HG03135 (cell line): ENCODE measurements at regions not wholly inside any gene's neighbourhood (a gene's known extent, or its start where the extent isn't known, plus 50 kb on each side); places are given as distances from the start of the nearest gene placed in this dataset.

Experiments used
- ATAC-seq: cut with Tn5 transposase; IDR thresholded peaks from one replicate; pipeline ENCODE4 v1.9.1; 2021; ENCODE audit warnings: mild to moderate bottlenecking, moderate library complexity; ENCODE audit not compliant: unreplicated experiment

DNA sequence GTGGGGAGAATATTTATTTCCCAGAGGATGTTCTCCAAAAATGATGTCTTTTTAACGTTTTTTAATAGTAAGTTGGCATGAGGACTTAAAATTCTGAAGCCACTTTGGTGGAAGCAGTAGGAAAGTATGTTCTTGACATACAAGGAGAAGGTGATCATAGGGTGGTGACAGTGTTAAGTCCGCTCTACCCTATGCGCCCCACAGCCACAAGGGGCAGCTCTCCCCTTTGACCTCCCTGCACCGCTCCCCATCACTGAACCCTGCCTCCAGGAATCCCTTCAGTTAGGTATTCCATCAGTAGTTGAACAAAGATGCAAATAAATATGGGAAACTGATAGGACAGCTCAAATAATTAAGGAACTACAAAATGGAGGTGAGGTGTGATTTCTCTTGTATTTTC, 111.4 kb downstream of the PLEKHG1 start:
- ATAC-seq = no peak

DNA sequence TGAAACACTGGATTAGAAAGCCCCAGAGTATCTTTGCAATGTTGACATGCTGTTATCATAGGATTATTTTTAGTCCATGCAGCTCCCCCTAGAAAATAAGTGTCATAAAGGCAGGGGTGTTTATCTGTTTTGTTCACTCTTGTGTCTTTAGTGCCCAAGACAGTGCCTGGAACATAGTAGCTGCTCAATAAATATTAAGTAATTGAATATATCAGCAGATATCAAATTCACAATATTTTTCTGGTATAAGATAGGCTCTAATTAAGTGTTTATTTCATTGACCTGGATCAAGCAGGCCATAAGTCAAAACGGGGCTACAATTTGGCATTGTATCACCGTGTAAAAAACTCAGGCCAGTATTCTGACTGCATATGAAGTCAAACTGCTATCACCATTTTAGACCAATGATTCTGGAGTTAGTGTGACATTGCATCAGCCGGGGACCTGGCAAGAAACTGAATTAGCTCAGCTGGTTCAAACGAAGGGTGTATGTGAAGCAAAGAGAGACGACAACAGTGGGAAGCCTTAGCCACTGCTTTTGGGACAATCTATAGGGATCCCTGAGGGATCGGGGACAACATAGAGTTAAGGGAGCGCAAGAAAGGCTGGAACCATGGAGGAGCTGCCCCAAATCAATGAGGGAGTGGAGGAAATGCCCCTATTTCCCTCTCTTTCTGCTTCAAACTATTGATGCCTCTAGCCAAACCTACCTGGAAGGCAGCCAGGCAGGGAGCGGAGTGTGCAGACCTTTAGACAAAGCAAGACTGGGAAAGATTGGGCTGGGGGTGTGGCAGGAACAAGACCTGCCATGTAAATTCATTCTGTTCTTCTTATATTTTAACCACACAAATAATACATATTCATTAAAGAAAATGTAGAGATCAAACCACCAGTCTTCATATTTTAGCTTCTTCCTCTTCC, 112.2 kb downstream of the PLEKHG1 start:
- ATAC-seq = no peak

DNA sequence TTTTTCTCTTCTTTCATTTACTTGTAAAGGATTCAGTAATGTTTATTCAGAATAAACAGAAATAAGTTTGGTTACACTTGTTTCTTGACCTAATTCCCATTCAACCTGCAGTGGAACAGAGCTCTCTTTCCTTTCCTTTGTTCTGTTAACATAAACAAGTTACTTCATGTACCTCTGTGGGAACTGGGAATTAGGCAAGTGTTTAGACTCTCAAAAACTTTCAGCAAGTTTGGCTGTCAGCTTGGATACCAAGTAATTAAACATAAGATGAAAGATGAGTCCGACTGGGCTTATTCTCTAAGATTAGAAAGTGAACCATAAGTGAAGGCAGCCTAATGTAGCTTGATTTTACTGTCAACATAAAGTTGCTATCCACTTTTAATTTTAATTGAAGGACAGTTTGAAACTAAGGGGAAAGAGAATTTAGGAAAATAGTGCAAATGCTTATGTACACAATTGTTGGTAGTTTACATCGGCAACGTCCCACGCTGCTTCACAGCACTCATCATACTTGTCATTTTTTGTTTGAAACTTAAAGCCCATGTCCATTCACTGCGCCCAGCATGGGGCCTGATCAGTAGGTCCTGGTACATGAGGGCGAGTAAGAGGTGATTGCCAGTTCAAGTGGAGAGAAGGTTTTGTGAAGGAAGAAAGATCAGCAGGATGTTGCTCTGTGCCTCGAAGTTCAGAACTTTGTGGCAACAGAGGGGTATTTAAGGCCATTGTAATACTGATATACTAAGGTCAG, 113.0 kb downstream of the PLEKHG1 start:
- no peak for ATAC-seq

DNA sequence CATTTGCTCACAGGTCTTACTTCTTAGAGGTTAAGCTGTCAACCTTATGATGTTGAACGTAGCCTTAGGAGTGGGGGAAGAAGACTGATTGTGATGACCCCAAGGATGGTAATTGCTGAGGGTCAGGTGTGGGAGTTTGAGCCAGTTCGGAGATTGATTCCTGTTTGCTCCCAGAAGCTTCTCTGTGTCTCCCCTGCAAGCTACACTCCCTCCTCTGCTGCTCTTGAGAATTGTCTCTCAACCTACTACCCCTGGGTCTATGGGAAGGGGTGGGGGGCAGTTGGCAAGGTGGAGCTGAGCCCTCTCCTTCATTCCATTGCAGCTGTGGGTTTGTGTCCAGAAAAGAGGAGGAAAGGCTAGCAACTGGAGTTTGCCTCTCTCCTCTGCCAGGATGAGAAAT, 113.8 kb downstream of the PLEKHG1 start:
- ATAC-seq = no peak

DNA sequence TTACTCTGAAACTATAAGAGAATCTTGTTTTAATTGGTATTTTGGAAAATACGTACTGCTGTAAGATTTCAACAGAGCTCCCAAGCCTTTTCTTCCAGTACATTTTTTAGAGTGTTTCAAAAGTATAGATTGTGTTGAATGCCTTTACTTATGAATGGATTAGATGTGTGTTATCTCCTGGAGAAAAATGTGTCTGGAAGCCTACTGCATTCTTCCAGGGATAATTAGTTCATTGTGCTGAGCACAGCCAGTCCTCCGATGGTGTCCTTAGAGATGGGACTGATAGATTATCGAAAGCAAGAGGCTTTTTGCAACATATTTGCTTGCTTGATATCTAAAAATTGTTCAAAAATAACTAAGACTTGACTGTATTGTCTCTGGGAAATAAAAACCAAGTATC, 114.2 kb downstream of the PLEKHG1 start:
- ATAC-seq = no peak

DNA sequence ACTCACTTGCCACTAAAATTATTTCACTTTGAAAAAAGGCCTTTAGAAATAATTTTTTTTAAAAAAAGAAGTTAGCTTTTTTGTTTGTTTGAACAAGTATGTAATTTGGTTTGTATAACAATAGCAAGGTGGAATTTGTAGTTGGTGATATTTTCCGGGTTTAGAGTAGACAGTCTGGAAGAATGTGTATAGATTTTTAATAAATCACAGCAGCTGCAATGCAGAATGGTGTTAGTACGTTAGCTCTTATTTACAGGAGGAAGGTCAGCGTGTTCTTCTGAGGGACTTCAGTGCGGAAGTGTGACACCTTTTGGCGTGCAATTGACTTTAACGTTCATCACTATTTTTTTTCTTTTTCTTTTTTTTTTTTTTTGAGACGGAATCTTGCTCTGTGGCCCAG, 115.4 kb downstream of the PLEKHG1 start:
- ATAC-seq = no peak

DNA sequence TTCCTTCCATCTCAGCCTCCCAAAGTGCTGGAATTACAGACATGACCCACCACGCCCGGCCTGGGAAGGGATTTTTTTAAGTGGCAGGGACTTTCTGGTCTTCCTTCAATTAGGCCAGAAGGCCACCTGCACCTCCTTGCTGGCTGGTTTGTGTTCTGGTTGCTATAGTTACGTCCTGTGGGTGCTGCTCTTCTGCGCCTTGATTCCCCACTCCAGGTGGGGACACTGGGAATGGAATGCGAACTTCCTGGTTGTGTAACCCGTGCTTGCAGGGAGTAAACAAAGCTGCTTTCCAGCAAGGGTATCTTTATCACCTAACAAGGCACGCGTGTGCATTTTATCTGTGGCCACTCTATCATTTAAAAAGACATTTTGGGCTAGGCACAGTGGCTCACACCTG, 117.7 kb downstream of the PLEKHG1 start:
- no peak for ATAC-seq

DNA sequence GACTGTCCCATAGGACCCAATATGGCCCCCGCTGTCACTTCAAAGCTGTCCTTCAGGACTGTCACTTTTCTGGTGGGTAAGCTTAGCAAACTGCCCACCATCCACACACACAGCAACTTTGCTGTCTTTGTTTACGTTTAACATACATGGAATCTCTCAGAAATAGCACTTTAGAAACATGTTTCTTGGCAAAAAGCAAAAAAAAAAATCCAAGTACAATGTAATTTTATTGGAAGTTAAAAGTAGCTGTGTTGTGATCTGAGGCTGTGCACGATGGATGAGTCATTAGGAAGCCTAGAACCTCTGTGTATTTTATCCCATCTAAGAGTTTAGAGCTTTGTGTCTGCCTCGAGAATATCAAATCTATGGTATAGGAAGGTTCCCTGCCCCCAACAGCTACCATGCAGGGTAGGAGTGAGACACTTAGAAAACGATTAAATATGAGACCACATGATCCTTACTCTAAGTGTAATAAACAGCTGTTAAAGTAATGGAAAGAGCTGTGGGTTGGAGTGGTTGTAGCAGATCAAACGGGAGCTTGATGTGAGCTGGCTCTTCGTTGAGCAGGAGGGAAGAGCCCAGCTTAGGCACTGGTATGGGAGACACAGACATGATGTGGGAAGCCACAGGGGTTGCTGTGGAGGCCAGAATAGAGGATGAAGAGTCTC, 119.5 kb downstream of the PLEKHG1 start:
- no peak for ATAC-seq

DNA sequence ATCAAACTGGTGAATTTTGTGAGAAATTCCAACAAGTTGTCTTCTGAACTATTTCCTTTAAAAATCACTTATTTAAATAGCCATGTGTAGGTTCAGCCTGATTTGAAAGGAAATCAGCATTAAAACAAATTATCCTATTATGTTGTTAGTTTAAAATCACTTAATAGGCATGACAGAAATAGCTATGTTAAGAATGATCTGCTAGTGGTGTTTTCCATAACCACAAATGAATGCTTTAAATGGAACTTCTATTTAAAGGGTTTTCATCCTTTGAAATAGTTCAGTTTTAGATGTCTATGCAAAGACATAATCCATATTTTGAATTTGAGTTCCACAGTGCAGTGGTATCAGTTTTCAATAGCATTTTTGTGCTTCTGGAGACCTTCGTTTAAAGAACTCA, 120.1 kb downstream of the PLEKHG1 start:
- no peak for ATAC-seq

DNA sequence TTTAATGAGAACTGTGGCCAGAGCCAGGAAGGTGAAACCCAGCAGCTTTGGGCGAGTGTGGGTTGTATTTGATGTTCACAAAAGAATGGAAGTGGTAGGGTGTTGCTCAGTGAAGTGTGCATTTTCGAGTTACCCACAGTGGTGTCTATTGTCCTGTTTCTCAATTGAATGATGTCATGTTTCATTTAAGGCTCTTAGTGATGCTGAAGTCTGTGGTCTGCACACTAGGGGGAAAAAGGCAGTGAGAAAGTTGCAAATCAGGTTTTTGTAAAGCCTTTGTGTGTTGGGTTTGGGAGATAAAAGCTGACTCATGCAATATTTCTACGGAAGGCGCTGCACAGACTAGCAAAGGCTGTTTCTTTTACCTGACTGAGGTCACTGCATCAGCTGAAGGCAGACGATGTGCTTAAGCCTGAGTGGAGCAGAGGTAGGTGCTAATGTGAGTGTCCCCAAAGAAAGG, 121.1 kb downstream of the PLEKHG1 start:
- ATAC-seq = peak; percentile 100

DNA sequence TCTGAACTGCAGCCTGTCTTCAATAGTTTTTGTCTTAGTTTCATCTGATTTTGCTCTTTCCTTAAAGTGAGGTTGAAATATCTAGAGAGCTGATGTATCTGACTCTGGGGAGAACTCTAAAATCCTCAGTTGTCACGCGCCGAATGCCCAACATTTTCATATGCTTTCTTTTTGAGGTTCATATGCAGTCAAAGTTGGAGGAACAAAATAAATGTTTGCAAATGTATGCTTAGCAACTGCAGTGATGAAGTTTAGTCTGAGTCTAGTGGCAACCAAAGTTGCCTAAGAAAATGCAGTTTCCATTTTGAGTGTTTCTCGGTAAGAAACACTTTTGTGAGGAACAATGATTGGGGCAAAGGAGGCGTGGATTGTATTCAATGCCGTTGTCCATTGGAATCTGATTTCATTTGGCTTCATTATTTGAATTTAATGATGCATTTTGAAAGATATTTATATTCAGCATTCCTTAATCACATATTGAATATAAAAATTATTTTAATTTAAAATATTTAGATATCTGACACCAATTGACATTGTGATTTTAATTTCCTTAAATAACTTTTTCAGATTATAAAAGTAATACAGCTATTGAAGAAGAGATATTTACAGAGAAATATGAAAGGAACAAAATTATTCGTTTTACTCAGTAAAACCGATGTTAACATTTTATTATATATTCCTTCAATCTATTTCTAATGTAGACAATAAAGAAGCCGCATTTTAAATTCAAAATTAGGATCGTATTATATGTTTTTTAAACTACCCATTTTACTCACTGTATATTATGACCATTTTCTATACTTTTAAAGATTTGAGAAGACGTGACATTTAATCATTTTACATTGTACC, 122.0 kb downstream of the PLEKHG1 start:
- ATAC-seq = no peak

DNA sequence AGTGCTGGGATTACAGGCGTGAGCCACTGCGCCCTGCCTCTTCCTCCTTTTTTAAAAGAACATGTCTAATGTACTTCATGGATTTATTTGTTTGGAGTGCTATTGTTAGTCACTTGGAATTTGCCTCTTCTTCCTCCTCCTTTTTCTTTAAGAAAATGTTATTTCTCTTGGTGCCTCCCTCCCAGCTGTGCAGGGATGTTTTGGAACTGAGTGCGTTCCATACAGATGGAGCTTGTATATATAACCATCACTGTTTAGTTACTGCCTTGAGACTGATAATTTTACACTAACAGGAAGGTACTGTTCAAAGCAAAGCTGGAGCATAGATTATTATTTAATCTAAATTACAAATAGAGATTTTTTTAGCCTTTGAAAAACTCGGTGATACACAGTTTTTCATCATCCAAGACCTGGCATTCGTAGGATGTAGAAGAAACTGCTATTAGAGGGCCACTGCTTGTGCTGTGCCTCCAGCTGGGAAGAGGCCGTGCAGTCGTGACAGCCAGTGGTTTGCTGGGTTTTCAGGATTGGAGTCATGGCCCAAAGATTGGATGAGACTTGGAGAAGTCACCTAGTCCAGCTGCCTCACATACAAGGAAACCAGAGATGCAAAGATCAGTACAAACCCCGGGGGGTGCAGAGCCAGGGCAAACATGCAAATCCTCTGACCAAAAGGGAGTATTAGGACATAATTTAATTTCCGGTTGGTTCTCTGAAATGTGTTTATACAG, 123.1 kb downstream of the PLEKHG1 start:
- no peak for ATAC-seq

DNA sequence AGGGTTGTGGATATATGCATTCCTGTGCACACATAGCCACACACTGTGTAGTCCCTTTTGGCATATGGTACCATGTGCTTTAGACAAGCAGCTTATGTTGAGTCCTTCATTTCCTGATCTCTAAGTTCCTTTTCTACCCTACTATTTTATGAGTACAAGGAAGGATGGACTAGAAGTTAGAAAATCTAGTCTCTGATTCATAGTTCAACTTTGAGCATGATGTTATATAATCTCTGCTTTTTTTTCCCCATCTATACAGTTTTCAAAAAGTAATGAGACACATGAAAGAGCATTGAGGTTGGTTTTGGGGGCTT, 123.6 kb downstream of the PLEKHG1 start:
- no peak for ATAC-seq

DNA sequence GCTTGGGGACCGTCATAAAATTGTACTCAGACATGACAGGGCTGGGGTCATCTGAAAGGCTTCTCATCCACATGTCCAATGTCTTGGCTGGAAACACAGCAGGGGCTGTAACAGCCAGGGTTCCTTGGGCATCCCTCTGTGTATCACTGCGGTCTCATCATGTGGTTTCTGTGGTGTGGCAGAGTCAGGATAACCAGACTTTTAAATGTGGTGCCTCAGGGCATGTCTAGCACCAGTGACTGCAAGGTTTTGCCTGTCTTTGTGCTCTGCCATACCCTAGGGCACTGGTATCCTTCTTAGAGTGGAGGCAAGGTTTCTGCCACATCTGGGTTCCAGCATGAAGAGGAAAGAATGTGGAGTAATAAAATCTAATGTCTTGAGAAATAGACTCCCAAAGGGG, 124.2 kb downstream of the PLEKHG1 start:
- ATAC-seq = no peak

DNA sequence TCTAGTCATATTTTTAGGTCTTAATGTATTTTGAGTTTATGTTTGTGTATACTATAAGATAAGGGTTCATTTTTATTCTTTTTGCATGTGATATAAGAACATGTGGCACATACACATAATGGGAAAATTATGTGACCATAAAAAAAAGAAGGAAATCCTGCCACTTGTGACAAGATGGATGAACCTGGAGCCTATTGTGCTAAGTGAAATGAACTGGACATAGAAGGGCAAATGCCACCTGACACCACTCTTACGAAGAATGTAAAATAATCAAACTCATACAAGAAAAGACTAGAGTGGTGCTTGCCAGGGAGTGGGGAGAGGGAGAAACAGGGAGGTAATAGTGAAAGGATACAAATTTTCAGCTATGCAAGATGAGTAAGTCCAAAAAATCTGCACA, 126.1 kb downstream of the PLEKHG1 start:
- no peak for ATAC-seq

DNA sequence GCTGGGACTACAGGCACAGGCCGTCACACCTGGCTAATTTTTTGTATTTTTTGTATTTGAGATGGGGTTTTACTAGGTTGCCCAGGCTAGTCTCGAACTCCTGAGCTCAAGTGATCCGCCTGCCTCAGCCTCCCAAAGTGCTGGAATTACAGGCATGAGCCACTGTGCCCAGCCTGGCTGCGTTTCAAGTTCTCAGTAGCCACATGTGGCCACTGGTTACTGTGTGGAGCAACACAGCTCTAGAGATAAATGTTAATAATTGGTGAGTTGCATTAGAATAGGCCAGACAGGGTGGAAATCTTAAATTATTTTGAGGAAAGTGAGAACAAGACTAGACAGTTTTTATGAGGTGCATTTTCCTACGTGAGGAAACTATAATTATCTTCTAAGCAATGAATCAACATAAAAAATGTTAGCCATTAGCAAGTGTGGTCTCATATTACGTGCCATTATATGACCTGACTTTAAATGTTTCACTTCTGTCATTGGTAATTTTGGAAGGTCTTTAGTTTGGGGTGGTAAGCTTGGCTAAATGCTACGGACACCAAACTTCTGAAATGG, 129.6 kb downstream of the PLEKHG1 start:
- no peak for ATAC-seq

DNA sequence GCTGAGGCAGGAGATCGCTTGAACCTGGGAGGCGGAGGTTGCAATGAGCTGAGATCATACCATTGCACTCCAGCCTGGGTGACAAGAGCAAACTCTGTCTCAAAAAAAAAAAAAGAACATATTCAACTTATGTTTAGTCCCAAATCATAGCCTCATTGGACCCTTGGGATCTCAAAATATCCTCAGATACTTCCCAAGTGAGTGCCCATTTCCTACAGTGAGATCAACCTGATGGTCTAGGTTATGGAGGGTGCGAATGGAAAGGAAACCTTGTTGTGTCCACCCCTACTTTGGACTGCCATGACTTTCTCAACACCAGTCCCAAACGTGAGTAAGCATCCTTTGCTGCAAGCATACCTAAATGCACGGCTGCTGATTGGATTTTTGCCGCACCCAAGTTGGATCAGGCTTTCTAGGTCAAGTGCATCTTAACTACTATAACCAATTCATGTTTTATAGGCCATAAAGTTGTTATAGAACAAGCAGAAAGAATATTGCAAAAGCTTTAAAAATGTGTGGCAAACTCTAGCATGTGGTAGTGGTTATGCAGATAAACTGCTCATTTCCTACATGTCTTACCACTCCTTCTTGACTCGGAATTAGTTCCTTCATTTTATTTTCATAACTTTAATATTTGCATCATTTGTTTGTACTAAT, 131.2 kb downstream of the PLEKHG1 start:
- ATAC-seq = no peak

DNA sequence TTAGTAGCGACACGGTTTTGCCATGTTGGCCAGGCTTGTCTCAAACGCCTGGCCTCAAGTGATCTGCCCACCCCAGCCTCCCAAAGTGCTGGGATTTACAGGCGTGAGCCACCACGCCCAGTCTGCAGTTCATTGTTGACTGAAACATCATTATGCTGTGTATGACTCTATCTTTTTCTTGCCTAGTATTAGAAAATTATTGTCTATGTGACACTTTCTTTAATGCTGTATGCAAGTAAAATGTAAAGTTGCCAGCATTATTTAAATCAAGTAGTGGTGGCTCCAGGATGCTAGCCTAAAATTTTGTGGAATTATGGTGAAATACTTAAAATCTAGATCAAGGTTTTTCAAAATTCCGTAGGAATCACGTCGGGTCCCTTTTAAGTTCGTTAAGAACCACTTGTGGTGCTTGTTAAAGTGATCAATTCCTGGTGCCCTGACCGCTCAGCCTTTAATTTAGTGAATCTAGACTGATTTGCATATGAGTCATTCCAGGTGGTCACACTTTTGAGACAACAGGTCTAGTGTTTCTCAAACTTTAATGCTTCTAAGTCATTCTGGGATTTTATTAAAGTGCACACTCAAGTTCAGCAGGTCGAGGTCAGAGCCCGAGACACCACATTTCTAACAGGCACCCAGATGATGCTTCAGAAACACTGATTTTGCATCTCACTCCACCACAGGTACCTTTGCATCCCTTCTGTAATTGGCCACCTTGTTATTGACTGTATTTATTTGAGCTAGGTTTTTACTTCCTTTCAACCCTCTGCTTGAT, 132.6 kb upstream of the MTHFD1L start:
- no peak for ATAC-seq

DNA sequence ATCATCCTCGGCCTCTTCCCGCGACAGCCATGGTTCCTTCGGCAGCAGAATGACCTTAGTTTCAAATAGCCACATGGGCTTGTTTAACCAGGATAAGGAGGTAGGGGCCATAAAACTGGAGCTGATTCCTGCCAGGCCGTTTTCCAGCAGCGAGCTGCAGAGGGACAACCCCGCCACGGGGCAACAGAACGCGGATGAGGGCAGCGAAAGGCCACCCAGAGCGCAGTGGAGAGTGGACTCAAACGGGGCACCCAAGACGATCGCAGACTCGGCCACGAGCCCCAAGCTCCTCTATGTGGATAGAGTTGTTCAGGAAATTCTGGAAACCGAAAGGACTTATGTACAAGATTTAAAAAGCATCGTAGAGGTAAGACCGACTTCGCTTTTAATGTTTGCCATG, 131.8 kb upstream of the MTHFD1L start:
- ATAC-seq = no peak
